ENCODE measurements at regions not wholly inside any gene's neighbourhood (a gene's known extent, or its start where the extent isn't known, plus 50 kb on each side); places are given as distances from the start of the nearest gene placed in this dataset.

DNA sequence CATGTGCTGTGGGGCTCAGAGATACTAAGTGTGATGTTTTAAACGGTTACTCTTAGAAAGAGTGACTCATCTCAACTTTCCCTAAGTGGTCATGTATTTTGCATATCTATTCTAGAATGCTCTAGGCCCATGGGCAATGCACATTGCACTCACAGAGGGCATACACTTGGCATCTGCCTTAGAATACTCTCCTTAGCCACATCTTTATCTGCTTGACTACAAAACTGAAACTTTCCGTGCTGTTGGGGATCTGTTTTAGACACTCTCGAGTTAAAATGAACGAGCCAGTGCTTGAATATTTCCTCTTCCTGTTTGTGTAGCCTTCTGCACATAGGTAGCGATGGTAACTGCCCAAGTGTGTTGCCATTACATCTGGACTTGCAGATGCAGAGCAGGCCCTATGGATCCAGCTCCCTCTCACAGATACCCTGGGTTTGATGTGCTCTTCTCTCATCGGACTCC, 180.5 kb downstream of the CAND1 start:
- no peak for DNase-seq (ENCODE audit: low read depth, low spot score)
- no peaks in the 10 kb centered on the region for H3K36me3 ChIP-seq (ENCODE audit: control insufficient read depth in 2 of 2, extremely low read depth in 1 of 2, insufficient read depth in 2 of 2, low read length in 2 of 2)
- no peak overlapping the region for H2AFZ ChIP-seq (ENCODE audit: control insufficient read depth, low read length)
- H3K27ac ChIP-seq (ENCODE audit: control insufficient read depth, insufficient read depth, low read length): no peak overlapping the region
- dilution Hi-C loops (cut with MboI; ENCODE audit: extremely low pct_ligation_motif_present, low sequenced_read_pairs): no loop called here
- H3K9me3 ChIP-seq (ENCODE audit: control insufficient read depth, low read depth, low read length): no peaks in the 10 kb centered on the region
- H3K9me1 ChIP-seq (ENCODE audit: control insufficient read depth, extremely low read depth, insufficient read depth, low read length): no peaks in the 10 kb centered on the region
- no peak overlapping the region for H3K4me2 ChIP-seq (ENCODE audit: control insufficient read depth, extremely low read depth, insufficient read depth, low read depth, low read length)
- no peak for FAIRE-seq
- H3K79me2 ChIP-seq (ENCODE audit: control insufficient read depth, insufficient read depth, low read length): no peaks in the 10 kb centered on the region
- no peaks in the 10 kb centered on the region for H3K4me1 ChIP-seq (ENCODE audit: control insufficient read depth, extremely low read depth, insufficient read depth, low read length)
- no peaks in the 10 kb centered on the region for H4K20me1 ChIP-seq (ENCODE audit: control insufficient read depth, extremely low read depth, insufficient read depth, low read length)
- H3K27me3 ChIP-seq (ENCODE audit: control insufficient read depth, extremely low read depth, insufficient read depth, low read length): peaks cover 3% of the 10 kb centered on the region
- TF ChIP-seq, protein P1, sequence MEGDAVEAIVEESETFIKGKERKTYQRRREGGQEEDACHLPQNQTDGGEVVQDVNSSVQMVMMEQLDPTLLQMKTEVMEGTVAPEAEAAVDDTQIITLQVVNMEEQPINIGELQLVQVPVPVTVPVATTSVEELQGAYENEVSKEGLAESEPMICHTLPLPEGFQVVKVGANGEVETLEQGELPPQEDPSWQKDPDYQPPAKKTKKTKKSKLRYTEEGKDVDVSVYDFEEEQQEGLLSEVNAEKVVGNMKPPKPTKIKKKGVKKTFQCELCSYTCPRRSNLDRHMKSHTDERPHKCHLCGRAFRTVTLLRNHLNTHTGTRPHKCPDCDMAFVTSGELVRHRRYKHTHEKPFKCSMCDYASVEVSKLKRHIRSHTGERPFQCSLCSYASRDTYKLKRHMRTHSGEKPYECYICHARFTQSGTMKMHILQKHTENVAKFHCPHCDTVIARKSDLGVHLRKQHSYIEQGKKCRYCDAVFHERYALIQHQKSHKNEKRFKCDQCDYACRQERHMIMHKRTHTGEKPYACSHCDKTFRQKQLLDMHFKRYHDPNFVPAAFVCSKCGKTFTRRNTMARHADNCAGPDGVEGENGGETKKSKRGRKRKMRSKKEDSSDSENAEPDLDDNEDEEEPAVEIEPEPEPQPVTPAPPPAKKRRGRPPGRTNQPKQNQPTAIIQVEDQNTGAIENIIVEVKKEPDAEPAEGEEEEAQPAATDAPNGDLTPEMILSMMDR (optimal IDR thresholded peaks at IDR 0.05 in 1 of 3, IDR thresholded peaks at IDR 0.05 in 1 of 3, conservative IDR thresholded peaks at IDR 0.05 in 1 of 3; ENCODE audit: extremely low read depth in 1 of 3, insufficient read depth in 2 of 3, low read length in 3 of 3): no peak
- no peak for TF ChIP-seq EZH2 (IDR thresholded peaks at IDR 0.05; ENCODE audit: low read length)
- H3K9ac ChIP-seq (ENCODE audit: control insufficient read depth, extremely low read depth, insufficient read depth, low read length): no peak overlapping the region
- no peak overlapping the region for H3K4me3 ChIP-seq (ENCODE audit: control insufficient read depth in 2 of 3, extremely low read depth in 1 of 3, insufficient read depth in 2 of 3, low read depth in 1 of 3, low read length in 3 of 3)

DNA sequence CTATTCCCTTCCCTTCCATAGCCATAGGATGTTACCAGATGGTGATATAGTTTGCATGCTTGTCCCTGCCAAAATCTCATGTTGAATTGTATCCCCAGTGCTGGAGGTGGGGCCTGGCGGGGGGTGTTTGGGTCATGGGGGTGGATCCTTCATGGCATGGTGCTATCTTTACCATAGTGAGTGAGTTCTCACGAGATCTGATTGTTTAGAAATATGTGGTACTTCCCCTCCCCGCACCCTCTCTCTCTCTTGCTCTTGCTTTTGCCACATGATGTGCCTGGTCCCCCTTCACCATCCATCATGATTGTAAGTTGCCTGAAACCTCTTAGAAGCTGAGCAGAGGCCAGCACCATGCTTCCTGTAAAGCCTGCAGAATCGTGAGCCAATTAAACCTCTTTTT, 181.3 kb downstream of the CAND1 start:
- H3K4me2 ChIP-seq (ENCODE audit: control insufficient read depth, extremely low read depth, insufficient read depth, low read depth, low read length): no peak overlapping the region
- no peak for DNase-seq (ENCODE audit: low read depth, low spot score)
- H3K9ac ChIP-seq (ENCODE audit: control insufficient read depth, extremely low read depth, insufficient read depth, low read length): no peak overlapping the region
- dilution Hi-C loops (cut with MboI; ENCODE audit: extremely low pct_ligation_motif_present, low sequenced_read_pairs): no loop called here
- no peak overlapping the region for H3K27ac ChIP-seq (ENCODE audit: control insufficient read depth, insufficient read depth, low read length)
- peaks cover 3% of the 10 kb centered on the region for H3K27me3 ChIP-seq (ENCODE audit: control insufficient read depth, extremely low read depth, insufficient read depth, low read length)
- H3K4me3 ChIP-seq (ENCODE audit: control insufficient read depth in 2 of 3, extremely low read depth in 1 of 3, insufficient read depth in 2 of 3, low read depth in 1 of 3, low read length in 3 of 3): no peak overlapping the region
- no peaks in the 10 kb centered on the region for H3K79me2 ChIP-seq (ENCODE audit: control insufficient read depth, insufficient read depth, low read length)
- H3K36me3 ChIP-seq (ENCODE audit: control insufficient read depth in 2 of 2, extremely low read depth in 1 of 2, insufficient read depth in 2 of 2, low read length in 2 of 2): no peaks in the 10 kb centered on the region
- H3K4me1 ChIP-seq (ENCODE audit: control insufficient read depth, extremely low read depth, insufficient read depth, low read length): no peaks in the 10 kb centered on the region
- no peaks in the 10 kb centered on the region for H3K9me1 ChIP-seq (ENCODE audit: control insufficient read depth, extremely low read depth, insufficient read depth, low read length)
- no peaks in the 10 kb centered on the region for H4K20me1 ChIP-seq (ENCODE audit: control insufficient read depth, extremely low read depth, insufficient read depth, low read length)
- TF ChIP-seq, protein P1 (optimal IDR thresholded peaks at IDR 0.05 in 1 of 3, IDR thresholded peaks at IDR 0.05 in 1 of 3, conservative IDR thresholded peaks at IDR 0.05 in 1 of 3; ENCODE audit: extremely low read depth in 1 of 3, insufficient read depth in 2 of 3, low read length in 3 of 3): no peak
- TF ChIP-seq EZH2 (IDR thresholded peaks at IDR 0.05; ENCODE audit: low read length): no peak
- no peaks in the 10 kb centered on the region for H3K9me3 ChIP-seq (ENCODE audit: control insufficient read depth, low read depth, low read length)
- H2AFZ ChIP-seq (ENCODE audit: control insufficient read depth, low read length): no peak overlapping the region
- no peak for FAIRE-seq

All from keratinocyte (primary cell).